ENCODE measurements at regions not wholly inside any gene's neighbourhood (a gene's known extent, or its start where the extent isn't known, plus 50 kb on each side); places are given as distances from the start of the nearest gene placed in this dataset.
"Not testable (repeated sequence)": the region's sequence is repeated elsewhere in the genome, so short reads cannot be mapped to it uniquely, and the experiment has no call there.

DNA sequence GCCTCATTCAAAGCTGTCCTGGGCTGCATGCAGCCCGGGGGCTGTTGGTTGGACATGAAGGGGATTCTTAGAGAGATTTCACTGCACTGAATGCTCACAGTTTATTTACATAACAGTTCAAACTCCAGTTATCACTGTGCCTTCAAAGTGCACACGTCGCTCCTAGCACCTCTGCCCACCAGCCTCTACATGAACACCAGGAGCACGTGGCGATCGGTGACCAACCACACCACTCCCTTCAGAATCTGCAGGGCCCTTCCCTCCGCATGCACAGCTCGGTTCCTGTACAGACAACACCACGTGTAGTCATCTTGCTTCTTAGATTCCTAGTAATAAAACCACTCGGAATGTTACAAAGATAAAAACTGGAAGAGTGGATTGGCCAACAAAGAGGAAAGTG is 72.9 kb upstream of the GOLGA6L6 start:
- H3K9me3 ChIP-seq; H3K27ac ChIP-seq; H3K36me3 ChIP-seq; H3K27me3 ChIP-seq; DNase-seq; H3K4me3 ChIP-seq; intact Hi-C loops (cut with DNase I; ENCODE audit: low total_unique reads); H3K4me1 ChIP-seq: not testable (repeated sequence)
- 53 to 93% (median 76%) methylated on average over 3 to 8 of the region's 10 CpGs for WGBS, 5 donors

DNA sequence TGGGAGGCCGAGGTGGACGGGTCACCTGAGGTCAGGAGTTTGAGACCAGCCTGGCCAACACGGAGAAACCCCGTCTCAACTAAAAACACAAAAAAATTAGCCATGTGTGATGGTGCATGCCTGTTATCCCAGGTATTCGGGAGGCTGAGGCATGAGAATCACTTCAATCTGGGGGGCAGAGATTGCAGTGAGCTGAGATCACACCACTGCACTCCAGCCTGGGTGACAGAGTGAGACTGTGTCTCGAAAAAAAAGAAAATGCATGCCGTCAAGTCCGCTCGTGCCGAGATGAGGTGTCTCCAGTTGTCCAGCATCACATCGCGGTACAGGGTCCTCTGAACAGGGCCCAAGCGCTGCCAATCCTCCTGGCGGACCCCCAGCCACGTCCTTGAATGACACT is 71.2 kb upstream of the GOLGA6L6 start:
- H3K27ac ChIP-seq; intact Hi-C loops (cut with DNase I; ENCODE audit: low total_unique reads); H3K9me3 ChIP-seq; H3K27me3 ChIP-seq; H3K36me3 ChIP-seq; DNase-seq; H3K4me3 ChIP-seq; H3K4me1 ChIP-seq: not testable (repeated sequence)
- WGBS, 5 donors: 77 to 88% (median 79%) methylated on average over 10 to 14 of the region's 15 CpGs

DNA sequence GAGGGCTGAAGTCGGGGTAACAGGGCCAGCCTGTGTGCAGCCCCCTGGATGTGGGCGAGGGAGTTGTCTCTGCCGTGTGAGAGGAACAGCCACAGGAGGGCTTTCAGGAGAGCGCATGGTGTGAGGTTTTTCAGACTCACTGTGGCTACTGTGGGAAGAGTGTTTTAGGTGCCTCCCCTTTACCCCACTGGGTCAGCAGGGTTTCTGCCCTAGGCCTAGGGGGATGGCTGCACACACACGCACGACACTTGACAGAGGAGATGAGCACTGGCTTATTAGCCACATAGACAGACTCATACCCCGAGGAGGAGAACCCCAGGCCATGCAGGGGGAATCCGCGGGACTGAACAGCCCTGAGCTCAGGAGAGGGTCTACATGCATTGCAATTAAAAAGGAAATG is 70.8 kb upstream of the GOLGA6L6 start:
- H3K27me3 ChIP-seq; intact Hi-C loops (cut with DNase I; ENCODE audit: low total_unique reads); H3K36me3 ChIP-seq; H3K4me3 ChIP-seq; H3K9me3 ChIP-seq; H3K4me1 ChIP-seq; H3K27ac ChIP-seq: not testable (repeated sequence)
- WGBS, 5 donors: 75 to 83% (median 82%) methylated on average over 5 to 9 of the region's 9 CpGs
- peak in 1 of 2 donors; percentile 0 for DNase-seq

DNA sequence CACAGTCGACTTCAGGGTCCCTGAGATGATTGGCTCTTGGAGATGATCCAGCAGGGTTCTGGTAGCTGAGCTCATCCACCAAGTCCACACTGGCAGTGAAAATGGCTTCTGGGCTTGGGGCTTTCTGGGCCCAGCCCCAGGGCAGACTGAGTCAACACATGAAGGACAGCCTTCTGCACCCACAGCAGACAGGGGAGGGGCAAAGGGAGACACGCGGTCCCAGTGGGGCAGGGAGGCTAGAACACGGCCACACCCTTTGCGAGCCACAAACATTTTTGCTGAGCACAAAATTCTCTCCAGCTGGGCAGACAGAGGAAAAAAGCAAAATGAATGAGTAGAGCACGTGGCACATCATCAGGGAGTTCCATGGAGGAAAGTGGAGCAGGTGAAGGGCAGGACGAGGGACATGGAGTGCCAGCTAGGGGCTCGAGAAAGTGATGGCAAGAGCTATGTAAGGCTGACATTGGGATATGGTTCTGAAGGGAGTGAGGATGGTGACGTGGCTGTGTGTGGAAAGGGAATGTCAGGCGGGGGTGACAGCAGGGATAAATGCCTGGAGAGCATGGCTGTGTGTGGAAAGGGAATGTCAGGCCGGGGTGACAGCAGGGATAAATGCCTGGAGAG is 70.2 kb upstream of the GOLGA6L6 start:
- H3K27ac ChIP-seq; H3K9me3 ChIP-seq; H3K27me3 ChIP-seq; H3K4me1 ChIP-seq; H3K4me3 ChIP-seq; intact Hi-C loops (cut with DNase I; ENCODE audit: low total_unique reads); DNase-seq; H3K36me3 ChIP-seq: not testable (repeated sequence)
- WGBS, 5 donors: 53 to 83% (median 54%) methylated on average over 2 to 3 of the region's 11 CpGs; no CpG with 5 or more reads in 2 of the 5 donors

DNA sequence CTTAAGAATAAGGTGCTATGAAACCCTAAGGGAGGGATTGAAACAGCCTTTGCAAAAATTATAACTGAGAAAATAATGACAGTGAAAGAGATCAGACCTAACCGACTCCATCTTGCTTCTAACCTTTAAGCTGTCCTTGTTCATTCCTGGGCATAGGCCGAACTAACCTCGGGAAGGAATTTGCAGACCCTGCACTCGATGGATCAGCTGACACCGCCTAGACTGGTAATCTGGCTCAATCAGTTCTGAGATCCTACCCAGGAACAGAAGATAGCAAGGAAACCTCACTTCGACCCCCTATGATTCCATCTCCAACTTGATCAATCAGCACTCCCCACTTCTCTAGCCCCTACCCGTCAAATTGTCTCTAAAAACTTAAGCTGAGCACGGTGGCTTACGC is 66.6 kb upstream of the GOLGA6L6 start:
- H3K4me1 ChIP-seq; DNase-seq; H3K9me3 ChIP-seq; H3K36me3 ChIP-seq; H3K27ac ChIP-seq; H3K27me3 ChIP-seq; intact Hi-C loops (cut with DNase I; ENCODE audit: low total_unique reads); H3K4me3 ChIP-seq: not testable (repeated sequence)
- 87 to 94% (median 92%) methylated on average over 4 to 5 of the region's 9 CpGs for WGBS, 5 donors

DNA sequence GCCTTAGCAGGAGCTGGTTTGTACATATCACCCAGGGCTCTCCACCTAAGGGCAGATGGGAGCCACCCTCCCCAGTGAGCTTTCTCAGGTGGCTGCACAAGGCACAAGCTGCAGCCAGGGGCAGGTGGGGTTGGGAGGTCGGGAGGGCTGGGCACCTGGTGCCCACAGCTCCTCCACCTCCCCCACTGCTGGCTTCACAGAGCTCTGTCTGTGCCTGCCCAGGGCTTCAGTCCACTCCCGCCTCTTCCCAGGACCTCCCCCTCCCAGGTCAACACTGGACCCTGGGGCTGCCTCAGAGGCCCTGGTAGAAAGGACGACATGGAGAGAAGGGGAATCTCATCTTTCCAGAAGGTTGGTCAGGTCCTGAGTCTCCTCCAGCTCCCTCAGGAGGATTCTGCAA is 55.6 kb upstream of the GOLGA6L6 start:
- DNase-seq; H3K27ac ChIP-seq; H3K4me1 ChIP-seq; H3K4me3 ChIP-seq; intact Hi-C loops (cut with DNase I; ENCODE audit: low total_unique reads); H3K36me3 ChIP-seq; H3K9me3 ChIP-seq; H3K27me3 ChIP-seq: not testable (repeated sequence)
- 54 to 70% (median 63%) methylated on average over 2 of the region's 3 CpGs; no CpG with 5 or more reads in 1 of the 5 donors for WGBS, 5 donors

DNA sequence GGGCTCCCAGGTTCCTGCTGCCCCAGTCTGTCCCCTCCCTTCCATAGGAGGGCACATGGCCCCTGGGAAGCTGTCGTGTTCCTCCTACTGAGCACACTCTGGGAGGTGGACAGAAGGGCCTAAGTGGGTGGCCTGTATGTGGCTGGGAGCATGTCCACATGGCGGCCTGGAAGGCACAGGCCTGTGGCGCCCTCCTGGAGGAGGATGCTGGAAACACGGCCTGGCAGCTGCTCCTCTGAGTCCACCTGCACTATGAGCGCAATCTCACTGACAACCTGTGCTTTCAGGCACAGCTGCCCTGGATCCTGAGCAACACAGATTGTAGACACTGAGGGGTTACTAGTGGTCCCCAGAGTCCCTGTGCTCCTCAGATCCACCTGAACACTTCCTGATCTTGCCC is 52.6 kb upstream of the GOLGA6L6 start:
- 58 to 80% (median 70%) methylated on average over 1 to 3 of the region's 5 CpGs; no CpG with 5 or more reads in 2 of the 5 donors for WGBS, 5 donors
- not testable (repeated sequence) for H3K4me1 ChIP-seq

DNA sequence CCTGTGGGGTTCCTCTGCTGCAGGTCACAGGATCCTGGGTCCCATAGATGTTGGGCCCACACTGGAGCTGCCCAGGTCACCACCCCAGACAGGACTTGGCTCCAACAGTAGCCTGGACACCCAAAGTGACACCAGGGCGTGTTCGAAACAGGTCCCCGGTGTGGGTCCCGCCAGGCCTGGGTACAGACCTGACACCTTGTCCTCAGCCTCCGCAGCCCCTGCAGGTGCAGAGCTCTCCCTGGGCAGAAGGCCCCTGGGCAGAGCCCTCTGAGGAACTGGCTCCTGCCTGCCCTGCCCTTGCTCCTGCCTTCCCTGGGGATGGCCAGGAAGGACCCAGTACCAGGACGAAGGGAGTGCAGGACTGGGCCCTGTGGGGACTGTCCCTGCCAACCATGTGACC is 50.3 kb upstream of the GOLGA6L6 start:
- WGBS, 5 donors: 87 to 97% (median 92%) methylated on average over 3 to 5 of the region's 6 CpGs; no CpG with 5 or more reads in 2 of the 5 donors
- H3K4me1 ChIP-seq; DNase-seq; H3K27me3 ChIP-seq; H3K36me3 ChIP-seq; H3K4me3 ChIP-seq; H3K27ac ChIP-seq; H3K9me3 ChIP-seq; intact Hi-C loops (cut with DNase I; ENCODE audit: low total_unique reads): not testable (repeated sequence)

More for the DNA sequence above, 52.6 kb upstream of the GOLGA6L6 start:
- H3K36me3 ChIP-seq; DNase-seq; H3K27me3 ChIP-seq; H3K9me3 ChIP-seq; H3K27ac ChIP-seq; H3K4me3 ChIP-seq; intact Hi-C loops (cut with DNase I; ENCODE audit: low total_unique reads): not testable (repeated sequence)
